ENCODE measurements at regions not wholly inside any gene's neighbourhood (a gene's known extent, or its start where the extent isn't known, plus 50 kb on each side); places are given as distances from the start of the nearest gene placed in this dataset.

DNA sequence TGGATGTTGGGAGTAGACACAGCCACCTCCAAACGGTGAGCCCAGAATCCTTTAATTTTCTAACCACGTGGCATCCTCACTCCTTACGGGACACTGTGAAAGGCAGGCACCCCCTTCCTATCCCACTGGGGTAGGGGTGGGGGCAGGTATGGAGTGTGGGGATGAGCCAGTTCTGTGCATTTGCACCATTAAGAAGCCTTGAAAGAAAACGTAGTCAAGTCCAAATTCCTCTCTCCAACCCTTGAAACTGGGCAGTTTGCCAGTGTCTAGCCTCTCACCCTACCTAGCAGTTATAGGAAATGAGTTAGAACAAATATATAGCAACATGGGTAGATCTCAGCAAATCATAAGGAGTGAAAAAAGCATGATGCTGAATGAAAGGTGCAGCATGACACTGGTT, 92.4 kb upstream of the LEP start:
- TF ChIP-seq, protein P1, sequence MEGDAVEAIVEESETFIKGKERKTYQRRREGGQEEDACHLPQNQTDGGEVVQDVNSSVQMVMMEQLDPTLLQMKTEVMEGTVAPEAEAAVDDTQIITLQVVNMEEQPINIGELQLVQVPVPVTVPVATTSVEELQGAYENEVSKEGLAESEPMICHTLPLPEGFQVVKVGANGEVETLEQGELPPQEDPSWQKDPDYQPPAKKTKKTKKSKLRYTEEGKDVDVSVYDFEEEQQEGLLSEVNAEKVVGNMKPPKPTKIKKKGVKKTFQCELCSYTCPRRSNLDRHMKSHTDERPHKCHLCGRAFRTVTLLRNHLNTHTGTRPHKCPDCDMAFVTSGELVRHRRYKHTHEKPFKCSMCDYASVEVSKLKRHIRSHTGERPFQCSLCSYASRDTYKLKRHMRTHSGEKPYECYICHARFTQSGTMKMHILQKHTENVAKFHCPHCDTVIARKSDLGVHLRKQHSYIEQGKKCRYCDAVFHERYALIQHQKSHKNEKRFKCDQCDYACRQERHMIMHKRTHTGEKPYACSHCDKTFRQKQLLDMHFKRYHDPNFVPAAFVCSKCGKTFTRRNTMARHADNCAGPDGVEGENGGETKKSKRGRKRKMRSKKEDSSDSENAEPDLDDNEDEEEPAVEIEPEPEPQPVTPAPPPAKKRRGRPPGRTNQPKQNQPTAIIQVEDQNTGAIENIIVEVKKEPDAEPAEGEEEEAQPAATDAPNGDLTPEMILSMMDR (IDR thresholded peaks at IDR 0.05): no peak
- TF ChIP-seq EP300 (IDR thresholded peaks at IDR 0.05) (no peak), POLR2A (IDR thresholded peaks at IDR 0.05) (no peak)

Measured in tibial nerve (tissue), 4 donors.